Neural cell (in vitro differentiated cells): ENCODE measurements at regions not wholly inside any gene's neighbourhood (a gene's known extent, or its start where the extent isn't known, plus 50 kb on each side); places are given as distances from the start of the nearest gene placed in this dataset.

Experiments used
- H2AFZ ChIP-seq: fragments of 200-600, 300-800 bp; sonication (generic), shearing (Covaris generic); 2 replicates; pipeline ENCODE4 v1.6.0; 2014; ENCODE audit warnings: low read depth, mild to moderate bottlenecking, antibody characterized with exemption, low read length, moderate library complexity
- H3F3A ChIP-seq: fragments of 200-600 bp; shearing (Covaris generic); 2 replicates; pipeline ENCODE4 v1.6.1; 2016; ENCODE audit warnings: mild to moderate bottlenecking, moderate library complexity, mixed read lengths, antibody characterized with exemption, low read length; ENCODE audit not compliant: insufficient read depth, poor library complexity, severe bottlenecking
- H3K27ac ChIP-seq: fragments of 200-600, 300-800 bp; sonication (generic), shearing (Covaris generic); 2 replicates; pipeline ENCODE4 v1.5.1; 2014; ENCODE audit warnings: mild to moderate bottlenecking, low read length, moderate library complexity
- H3K27me3 ChIP-seq: fragments of 300-800, 200-600 bp; sonication (generic), shearing (Covaris generic); 2 replicates; pipeline ENCODE4 v1.6.0; 2014; ENCODE audit warnings: mild to moderate bottlenecking, low read depth, low read length, moderate library complexity; ENCODE audit not compliant: insufficient read depth
- H3K36me3 ChIP-seq: fragments of 300-800, 200-600 bp; sonication (generic), shearing (Covaris generic); 2 replicates; pipeline ENCODE4 v1.5.1; 2014; ENCODE audit warnings: mild to moderate bottlenecking, antibody characterized with exemption, low read length, moderate library complexity; ENCODE audit not compliant: insufficient read depth
- H3K4me2 ChIP-seq: fragments of 300-800, 200-600 bp; sonication (generic), shearing (Covaris generic); 2 replicates; pipeline ENCODE4 v1.6.0; 2014; ENCODE audit warnings: mild to moderate bottlenecking, low read length
- H3K4me3 ChIP-seq: fragments of 300-800, 200-600 bp; sonication (generic), shearing (Covaris generic); 2 replicates; pipeline ENCODE4 v1.5.1; 2014; ENCODE audit warnings: mild to moderate bottlenecking, low read length, moderate library complexity
- H3K79me2 ChIP-seq: fragments of 200-600 bp; shearing (Covaris generic); replicated peaks from 2 replicates; pipeline ENCODE4 v1.6.0; 2014; ENCODE audit warnings: mild to moderate bottlenecking, low read length, moderate library complexity; ENCODE audit not compliant: insufficient read depth
- H3K9ac ChIP-seq: fragments of 300-800, 200-600 bp; sonication (generic), shearing (Covaris generic); 2 replicates; pipeline ENCODE4 v1.6.1; 2016; ENCODE audit warnings: mild to moderate bottlenecking, low read length, mixed read lengths
- H3K9me2 ChIP-seq: fragments of 200-600 bp; shearing (Covaris generic); 2 replicates; pipeline ENCODE4 v1.6.1; 2016; ENCODE audit warnings: mild to moderate bottlenecking, low read length, mixed read lengths; ENCODE audit not compliant: insufficient read depth
- H3K9me3 ChIP-seq: fragments of 200-600, 300-800 bp; sonication (generic), shearing (Covaris generic); 2 replicates; pipeline ENCODE4 v1.6.1; 2016; ENCODE audit warnings: mild to moderate bottlenecking, mixed run types, low read length, moderate library complexity, mixed read lengths
- H4K20me1 ChIP-seq: fragments of 200-600 bp; shearing (Covaris generic); 2 replicates; pipeline ENCODE4 v1.6.1; 2016; ENCODE audit warnings: mild to moderate bottlenecking, mixed run types; ENCODE audit not compliant: insufficient read depth
- CTCF ChIP-seq: fragments of 450-650 bp; IDR thresholded peaks from 2 replicates; pipeline ENCODE4 v1.5.1; 2014; ENCODE audit warnings: antibody characterized with exemption, mild to moderate bottlenecking, moderate library complexity; ENCODE audit not compliant: poor library complexity, severe bottlenecking
- EP300 ChIP-seq: fragments of 450-650 bp; conservative IDR thresholded peaks from 2 replicates; pipeline ENCODE4 v1.6.1; 2014; ENCODE audit warnings: antibody characterized with exemption, mild to moderate bottlenecking, moderate library complexity; ENCODE audit not compliant: poor library complexity, severe bottlenecking
- EZH2 ChIP-seq: fragments of 200-600, 300-800 bp; shearing (Covaris generic), sonication (generic); IDR thresholded peaks from 2 replicates; pipeline ENCODE4 v1.6.1; 2014; ENCODE audit warnings: antibody characterized with exemption, low read length, borderline replicate concordance, mild to moderate bottlenecking; ENCODE audit not compliant: insufficient read depth, poor library complexity, severe bottlenecking
- MXI1 ChIP-seq: fragments of 450-650 bp; conservative IDR thresholded peaks from 2 replicates; pipeline ENCODE4 v1.6.1; 2014; ENCODE audit warnings: antibody characterized with exemption, mild to moderate bottlenecking; ENCODE audit not compliant: poor library complexity, severe bottlenecking
- POLR2AphosphoS5 ChIP-seq: IDR thresholded peaks from 2 replicates; pipeline ENCODE4 v1.6.1; 2012
- RAD21 ChIP-seq: fragments of 450-650 bp; conservative IDR thresholded peaks from 2 replicates; pipeline ENCODE4 v1.6.1; 2014; ENCODE audit warnings: antibody characterized with exemption, mild to moderate bottlenecking, moderate library complexity
- REST ChIP-seq: IDR thresholded peaks from 2 replicates; pipeline ENCODE4 v1.6.1; 2012; ENCODE audit warnings: borderline replicate concordance
- SMC3 ChIP-seq: fragments of 450-650 bp; conservative IDR thresholded peaks from 2 replicates; pipeline ENCODE4 v1.6.1; 2014; ENCODE audit warnings: antibody characterized with exemption, mild to moderate bottlenecking, moderate library complexity; ENCODE audit not compliant: poor library complexity
- TAF1 ChIP-seq: IDR thresholded peaks from 2 replicates; pipeline ENCODE4 v1.6.1; 2012; ENCODE audit warnings: low read depth

- Histone ChIP-seq H3F3A (no peaks in the 10 kb centered on the region), H4K20me1 (no peaks in the 10 kb centered on the region), H3K9me3 (no peaks in the 10 kb centered on the region), H3K4me2 (no peak overlapping the region), H3K9me2 (no peaks in the 10 kb centered on the region), H3K36me3 (no peaks in the 10 kb centered on the region), H3K27me3 (no peaks in the 10 kb centered on the region), H3K9ac (no peak overlapping the region), H3K79me2 (no peaks in the 10 kb centered on the region), H3K27ac (no peak overlapping the region), H3K4me3 (no peak overlapping the region), H2AFZ (no peak overlapping the region)
- TF ChIP-seq CTCF (no peak), SMC3 (no peak), EZH2 (no peak), MXI1 (no peak), RAD21 (no peak), REST (no peak), TAF1 (no peak)
Observed at GRCh38 chr9:27672718-27673117, 99.4 kb upstream of the C9orf72 start.

GRCh38 chr9:27673641-27674040, 100.4 kb upstream of the C9orf72 start:
- Histone ChIP-seq H3K4me2 (no peak overlapping the region), H3K9me3 (no peaks in the 10 kb centered on the region), H3K27me3 (no peaks in the 10 kb centered on the region), H3K27ac (no peak overlapping the region), H3K4me3 (no peak overlapping the region), H3F3A (no peaks in the 10 kb centered on the region), H3K9ac (no peak overlapping the region), H3K36me3 (no peaks in the 10 kb centered on the region), H3K79me2 (no peaks in the 10 kb centered on the region), H4K20me1 (no peaks in the 10 kb centered on the region), H2AFZ (no peak overlapping the region), H3K9me2 (no peaks in the 10 kb centered on the region)
- TF ChIP-seq POLR2AphosphoS5 (no peak), RAD21 (no peak), EZH2 (no peak), SMC3 (no peak), CTCF (no peak), REST (no peak), MXI1 (no peak), TAF1 (no peak), EP300 (no peak)
